ENCODE measurements at regions not wholly inside any gene's neighbourhood (a gene's known extent, or its start where the extent isn't known, plus 50 kb on each side); places are given as distances from the start of the nearest gene placed in this dataset.

DNA sequence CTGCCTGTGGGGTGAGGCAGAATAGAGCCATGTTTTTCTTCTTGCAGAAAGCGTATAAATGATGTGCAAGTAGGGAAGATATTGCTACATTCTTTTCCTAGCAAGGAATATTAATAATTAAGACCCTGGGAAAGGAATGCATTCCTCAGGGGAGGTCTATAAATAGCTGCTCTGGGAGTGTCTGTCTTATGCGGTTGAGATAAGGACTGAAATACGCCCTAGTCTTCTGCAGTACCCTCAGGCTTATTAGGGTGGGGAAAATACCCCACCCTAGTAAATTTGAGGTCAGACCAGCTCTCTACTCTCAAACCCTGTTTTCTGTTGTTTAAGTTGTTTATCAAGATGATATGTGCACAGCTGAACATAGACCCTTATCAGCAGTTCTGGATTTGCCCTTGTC, 155.9 kb upstream of the HMCN1 start:
- TF ChIP-seq, protein P1, sequence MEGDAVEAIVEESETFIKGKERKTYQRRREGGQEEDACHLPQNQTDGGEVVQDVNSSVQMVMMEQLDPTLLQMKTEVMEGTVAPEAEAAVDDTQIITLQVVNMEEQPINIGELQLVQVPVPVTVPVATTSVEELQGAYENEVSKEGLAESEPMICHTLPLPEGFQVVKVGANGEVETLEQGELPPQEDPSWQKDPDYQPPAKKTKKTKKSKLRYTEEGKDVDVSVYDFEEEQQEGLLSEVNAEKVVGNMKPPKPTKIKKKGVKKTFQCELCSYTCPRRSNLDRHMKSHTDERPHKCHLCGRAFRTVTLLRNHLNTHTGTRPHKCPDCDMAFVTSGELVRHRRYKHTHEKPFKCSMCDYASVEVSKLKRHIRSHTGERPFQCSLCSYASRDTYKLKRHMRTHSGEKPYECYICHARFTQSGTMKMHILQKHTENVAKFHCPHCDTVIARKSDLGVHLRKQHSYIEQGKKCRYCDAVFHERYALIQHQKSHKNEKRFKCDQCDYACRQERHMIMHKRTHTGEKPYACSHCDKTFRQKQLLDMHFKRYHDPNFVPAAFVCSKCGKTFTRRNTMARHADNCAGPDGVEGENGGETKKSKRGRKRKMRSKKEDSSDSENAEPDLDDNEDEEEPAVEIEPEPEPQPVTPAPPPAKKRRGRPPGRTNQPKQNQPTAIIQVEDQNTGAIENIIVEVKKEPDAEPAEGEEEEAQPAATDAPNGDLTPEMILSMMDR (IDR thresholded peaks at IDR 0.05; ENCODE audit: control extremely low read depth, extremely low read depth, low read depth, missing control alignments) = no peak
- ChIA-PET POLR2A (no interaction called here), CTCF (no interaction called here)
- DNase-seq (ENCODE audit: extremely low spot score) = no peak

DNA sequence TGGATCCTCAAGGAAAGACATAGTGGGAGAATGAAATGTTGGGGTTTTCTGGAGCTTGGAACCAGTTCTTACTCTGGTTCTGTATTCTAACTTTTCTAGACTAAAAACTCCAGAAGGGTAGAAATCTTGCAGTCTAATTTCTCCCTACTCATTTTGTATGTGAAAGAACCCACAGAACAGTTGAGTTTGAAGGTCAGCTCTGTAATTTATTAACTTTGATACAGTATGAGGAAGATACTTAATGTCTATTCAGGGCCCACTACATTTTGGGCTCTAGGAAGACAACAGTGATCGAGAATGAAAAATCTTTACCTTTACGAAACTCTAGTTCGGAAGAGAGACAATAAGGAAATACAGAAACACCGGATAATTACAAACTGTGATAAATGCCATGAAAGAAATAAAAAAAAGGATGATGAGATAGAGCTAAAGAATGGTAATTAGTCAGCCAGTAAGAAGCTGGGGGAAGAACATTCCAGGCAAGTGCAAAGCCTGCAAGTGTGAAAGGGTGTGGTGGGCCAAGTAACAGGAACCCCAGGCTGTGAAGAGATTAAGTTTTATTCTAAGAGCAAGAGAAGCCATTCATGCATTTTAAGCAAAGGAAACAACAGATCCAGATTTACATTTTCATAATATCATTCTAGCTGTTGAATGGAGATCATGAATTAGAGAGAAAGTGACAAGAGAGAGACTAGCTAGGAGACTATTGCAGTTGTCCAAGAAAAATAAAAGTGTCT, 159.9 kb upstream of the HMCN1 start:
- TF ChIP-seq, protein P1 (IDR thresholded peaks at IDR 0.05; ENCODE audit: control extremely low read depth, extremely low read depth, low read depth, missing control alignments) = no peak
- no peak for DNase-seq (ENCODE audit: extremely low spot score)
- CTCF ChIA-PET = interaction anchor here (1.5 to 2.7 kb wide), 3 partner anchors 11 to 21 kb away, joined by 3 to 14 read pairs (median 4); no protein-coding TSS in a partner anchor
- POLR2A ChIA-PET = no interaction called here

DNA sequence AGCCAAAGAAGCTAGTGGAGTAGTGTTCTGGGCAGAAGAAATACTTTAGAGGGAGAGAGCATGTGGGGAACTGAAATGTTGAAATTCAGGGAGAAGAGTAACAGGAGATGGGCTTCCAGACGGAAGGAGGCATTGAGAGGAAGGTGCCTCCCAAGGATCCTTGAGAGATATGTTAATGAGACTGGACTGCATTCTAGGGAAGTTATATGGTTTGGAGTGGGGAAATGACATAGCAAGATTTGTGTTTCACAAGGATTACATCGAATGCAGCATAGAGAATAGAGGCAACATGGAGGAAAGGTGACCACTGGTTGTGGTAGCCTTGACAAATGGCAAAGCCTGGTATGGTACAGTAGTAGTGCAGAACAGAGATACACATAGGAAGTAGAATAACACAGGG, 160.5 kb upstream of the HMCN1 start:
- CTCF ChIA-PET = interaction anchor here (1.5 to 2.7 kb wide), 4 partner anchors 10 to 22 kb away, joined by 3 to 14 read pairs (median 4); no protein-coding TSS in a partner anchor
- DNase-seq (ENCODE audit: extremely low spot score) = no peak
- POLR2A ChIA-PET = no interaction called here
- TF ChIP-seq, protein P1 (IDR thresholded peaks at IDR 0.05; ENCODE audit: control extremely low read depth, extremely low read depth, low read depth, missing control alignments) = no peak

DNA sequence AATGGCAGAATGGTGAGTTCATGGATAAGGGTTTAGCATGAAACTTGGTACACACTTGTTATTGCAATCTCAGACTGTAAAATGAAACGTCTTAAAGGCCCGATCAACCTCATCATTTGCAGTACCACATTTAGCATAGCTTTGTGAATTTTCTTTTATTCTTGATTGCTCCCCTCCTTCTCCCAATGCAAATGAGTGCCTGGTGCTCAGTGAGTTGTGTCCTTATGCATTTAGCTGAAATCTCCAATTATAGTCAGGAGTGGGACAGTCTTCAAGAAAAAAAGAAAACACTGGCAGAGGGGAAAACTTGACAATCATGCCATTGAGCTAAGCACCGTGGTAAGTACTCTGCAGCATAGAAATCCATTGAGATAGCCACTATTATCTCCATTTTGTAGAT, 161.0 kb upstream of the HMCN1 start:
- DNase-seq (ENCODE audit: extremely low spot score) = no peak
- POLR2A ChIA-PET = no interaction called here
- CTCF ChIA-PET = interaction anchor here (1.0 to 2.7 kb wide), 5 partner anchors 10 to 23 kb away, joined by 3 to 14 read pairs (median 4); no protein-coding TSS in a partner anchor
- TF ChIP-seq, protein P1 (IDR thresholded peaks at IDR 0.05; ENCODE audit: control extremely low read depth, extremely low read depth, low read depth, missing control alignments) = no peak

DNA sequence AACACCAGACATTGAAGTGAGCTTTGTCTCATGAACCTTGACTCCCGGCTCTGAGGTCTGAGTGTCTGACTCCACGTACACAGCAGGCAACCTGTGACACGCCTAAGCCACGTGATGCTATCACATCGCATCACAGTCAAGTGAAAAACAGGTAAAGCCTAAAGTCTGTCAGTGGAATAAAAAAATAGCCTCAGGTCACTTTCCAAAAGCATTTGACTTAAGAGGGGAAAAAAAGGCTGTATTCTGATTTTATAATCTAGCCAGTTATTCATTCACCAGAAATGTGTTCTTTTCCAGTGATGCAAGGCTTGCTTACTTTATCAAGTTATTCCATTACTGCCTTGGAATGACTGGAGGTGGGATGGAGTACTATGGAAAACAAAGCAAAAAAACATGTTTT, 163.2 kb upstream of the HMCN1 start:
- DNase-seq (ENCODE audit: extremely low spot score) = no peak
- ChIA-PET CTCF (no interaction called here), POLR2A (no interaction called here)
- TF ChIP-seq, protein P1 (IDR thresholded peaks at IDR 0.05; ENCODE audit: control extremely low read depth, extremely low read depth, low read depth, missing control alignments) = no peak

DNA sequence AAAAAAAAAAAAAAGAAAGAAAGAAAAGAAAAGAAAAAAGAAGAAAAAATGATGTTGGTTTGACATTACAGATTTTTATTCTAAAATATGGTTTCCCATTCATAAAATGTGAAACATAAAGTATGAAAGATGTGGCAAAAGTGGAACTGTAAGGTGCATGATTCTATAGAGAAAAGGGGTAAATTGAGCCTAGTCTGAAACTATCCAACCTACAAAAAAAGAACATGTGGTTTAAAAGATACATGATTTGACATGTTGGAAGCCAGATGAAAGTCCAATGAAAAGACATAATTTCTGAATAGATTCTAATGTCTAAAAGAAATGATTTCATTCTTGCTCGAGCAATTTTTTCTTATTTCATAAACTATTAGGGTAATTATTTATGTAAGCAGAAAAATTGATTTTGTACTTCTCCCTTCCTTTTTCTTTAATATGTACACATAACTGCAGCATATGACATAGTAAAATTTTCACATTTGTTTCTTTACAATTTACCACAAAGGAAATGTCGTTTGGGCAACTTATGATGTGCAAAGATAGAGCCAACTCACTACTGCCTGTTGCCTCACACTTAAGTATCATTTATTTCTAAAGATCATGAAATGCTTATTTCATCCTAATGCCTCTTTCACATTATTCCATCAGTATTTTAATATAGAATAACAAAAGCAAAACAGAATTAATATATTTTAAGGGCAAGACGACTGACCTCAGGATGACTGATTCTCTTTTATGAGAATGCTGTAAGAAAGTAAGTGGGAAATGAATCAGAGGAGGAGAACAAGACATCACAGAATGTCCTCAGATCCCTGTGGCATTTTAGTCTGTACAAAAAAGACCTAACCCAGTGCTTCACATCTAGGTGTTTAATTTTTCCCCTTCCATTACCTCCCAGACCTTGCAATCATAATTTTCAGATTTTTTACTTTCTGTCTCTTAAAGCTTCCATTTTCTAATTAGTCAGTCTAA, 165.8 kb upstream of the HMCN1 start:
- TF ChIP-seq, protein P1 (IDR thresholded peaks at IDR 0.05; ENCODE audit: control extremely low read depth, extremely low read depth, low read depth, missing control alignments) = no peak
- CTCF ChIA-PET = interaction anchor here (0.9 kb wide), 1 partner anchor 8 kb away, joined by 3 read pairs; no protein-coding TSS in a partner anchor
- POLR2A ChIA-PET = no interaction called here
- no peak for DNase-seq (ENCODE audit: extremely low spot score)

All from GM10248 (cell line).